GM21717 (cell line): ENCODE measurements at regions not wholly inside any gene's neighbourhood (a gene's known extent, or its start where the extent isn't known, plus 50 kb on each side); places are given as distances from the start of the nearest gene placed in this dataset.
A peak's percentile ranks its signal among the peaks of the same experiment; 100 is the strongest.

Source experiments
- ATAC-seq: cut with Tn5 transposase; IDR thresholded peaks from one replicate; pipeline ENCODE4 v1.9.1; 2021; ENCODE audit warnings: mild to moderate bottlenecking, moderate library complexity; ENCODE audit not compliant: unreplicated experiment

GRCh38 chr2:180174580-180174979 lies 167.5 kb upstream of the CWC22 start:
- no peak for ATAC-seq

- no peak for ATAC-seq
Observed at GRCh38 chr2:180169474-180169873, 162.4 kb upstream of the CWC22 start.

- no peak for ATAC-seq
Observed at GRCh38 chr2:180161415-180161814, 154.3 kb upstream of the CWC22 start.

- ATAC-seq, result no peak
Observed at GRCh38 chr2:180159921-180160320, 152.8 kb upstream of the CWC22 start.

GRCh38 chr2:180158961-180159360 lies 151.9 kb upstream of the CWC22 start:
- no peak for ATAC-seq

GRCh38 chr2:180156651-180157050 lies 149.6 kb upstream of the CWC22 start:
- no peak for ATAC-seq

GRCh38 chr2:180150606-180151005 lies 143.5 kb upstream of the CWC22 start:
- no peak for ATAC-seq

- no peak for ATAC-seq
Observed at GRCh38 chr2:180146541-180146940, 139.4 kb upstream of the CWC22 start.

GRCh38 chr2:180146114-180146513 lies 139.0 kb upstream of the CWC22 start:
- ATAC-seq, result no peak

- ATAC-seq, result no peak
Observed at GRCh38 chr2:180145163-180145562, 138.1 kb upstream of the CWC22 start.

- ATAC-seq, result no peak
Observed at GRCh38 chr2:180144338-180144813, 137.3 kb upstream of the CWC22 start.

- no peak for ATAC-seq
Observed at GRCh38 chr2:180143633-180144337, 136.7 kb upstream of the CWC22 start.

GRCh38 chr2:180141600-180141999 lies 134.5 kb upstream of the CWC22 start:
- ATAC-seq, result no peak

GRCh38 chr2:180133736-180134135 lies 126.6 kb upstream of the CWC22 start:
- ATAC-seq, result no peak

GRCh38 chr2:180130403-180130802 lies 123.3 kb upstream of the CWC22 start:
- ATAC-seq, result no peak

GRCh38 chr2:180128861-180129260 lies 121.8 kb upstream of the CWC22 start:
- ATAC-seq, result no peak

- peak; percentile 63 for ATAC-seq
Observed at GRCh38 chr2:180125245-180125962, 118.3 kb upstream of the CWC22 start.

GRCh38 chr2:180124273-180125139 lies 117.4 kb upstream of the CWC22 start:
- peak; percentile 79 for ATAC-seq

GRCh38 chr2:180122874-180123273 lies 115.8 kb upstream of the CWC22 start:
- ATAC-seq, result no peak

- no peak for ATAC-seq
Observed at GRCh38 chr2:180115675-180116074, 108.6 kb upstream of the CWC22 start.

GRCh38 chr2:180115269-180115668 lies 108.2 kb upstream of the CWC22 start:
- no peak for ATAC-seq
